ENCODE measurements at regions not wholly inside any gene's neighbourhood (a gene's known extent, or its start where the extent isn't known, plus 50 kb on each side); places are given as distances from the start of the nearest gene placed in this dataset.

- in situ Hi-C loops (cut with MboI) (no loop called here), intact Hi-C loops (cut with micrococcal nuclease; ENCODE audit: unreplicated experiment) (no loop called here)
- Histone ChIP-seq H2AFZ (ENCODE audit: control insufficient read depth, low read depth, low read length) (no peak overlapping the region), H3K27me3 (replicated peaks in 1 of 2; ENCODE audit: control insufficient read depth in 2 of 2, insufficient read depth in 2 of 2, low read length in 1 of 2) (peaks cover 2% of the 10 kb centered on the region in 2 experiments; a peak in 2 of 4 replicates), H3K27ac (ENCODE audit: control insufficient read depth, insufficient read depth) (no peak overlapping the region), H3K79me2 (ENCODE audit: control insufficient read depth, insufficient read depth, low read length) (no peaks in the 10 kb centered on the region), H4K20me1 (ENCODE audit: control insufficient read depth, insufficient read depth) (no peaks in the 10 kb centered on the region), H3K4me3 (no peak overlapping the region), H3K9ac (ENCODE audit: control insufficient read depth, insufficient read depth, low read length) (no peak overlapping the region), H3K4me2 (ENCODE audit: control insufficient read depth, insufficient read depth) (no peak overlapping the region), H3K9me3 (replicated peaks; ENCODE audit: control insufficient read depth, insufficient read depth, low read length) (no peaks in the 10 kb centered on the region), H3K4me1 (ENCODE audit: control insufficient read depth, insufficient read depth, low read length) (no peaks in the 10 kb centered on the region), H3K36me3 (ENCODE audit: control insufficient read depth in 2 of 2, insufficient read depth in 2 of 2, low read length in 1 of 2) (no peaks in the 10 kb centered on the region)
- no TSS peak for BruUV-seq (replicated peaks)
- ChIA-PET POLR2A (interaction anchor here (1.2 kb wide), 1 partner anchor 13 kb away, joined by 4 read pairs; no protein-coding TSS in a partner anchor), RAD21 (ENCODE audit: unreplicated experiment) (no interaction called here), SMC1A (ENCODE audit: uncharacterized antibody, unreplicated experiment) (no interaction called here), CTCF (no interaction called here)
- FAIRE-seq = no peak
- no peak for ATAC-seq
- 19% methylated on average over 4 of the region's 4 CpGs for WGBS (ENCODE audit: insufficient coverage, insufficient replicate concordance, low lambda C conversion rate, missing lambda C conversion rate)
- TF ChIP-seq SREBF2 (IDR thresholded peaks at IDR 0.05; ENCODE audit: low read length) (no peak), HSF1 (IDR thresholded peaks at IDR 0.05; ENCODE audit: low read depth, low read length) (no peak), ZNF622 (IDR thresholded peaks at IDR 0.05) (no peak), RFX5 (IDR thresholded peaks at IDR 0.05; ENCODE audit: low read depth, low read length) (no peak), CREB1 (IDR thresholded peaks at IDR 0.05; ENCODE audit: low read depth) (no peak), PML (IDR thresholded peaks at IDR 0.05; ENCODE audit: low read length) (no peak), ZNF217 (IDR thresholded peaks at IDR 0.05) (no peak), SRF (IDR thresholded peaks at IDR 0.05; ENCODE audit: low read depth in 2 of 2, low read length in 2 of 2) (no peak), MTA3 (IDR thresholded peaks at IDR 0.05; ENCODE audit: borderline replicate concordance, low read length) (no peak), ZBTB11 (CRISPR knock-in tag; IDR thresholded peaks at IDR 0.05) (no peak), TCF12 (IDR thresholded peaks at IDR 0.05; ENCODE audit: low read depth, low read length) (no peak), STAT3 (IDR thresholded peaks at IDR 0.05; ENCODE audit: low read depth, low read length) (no peak), TCF7 (IDR thresholded peaks at IDR 0.05; ENCODE audit: borderline replicate concordance) (no peak), IRF5 (IDR thresholded peaks at IDR 0.05; ENCODE audit: borderline replicate concordance) (no peak), EZH2 (IDR thresholded peaks at IDR 0.05; ENCODE audit: borderline replicate concordance, control insufficient read depth, low read depth, low read length) (no peak)
- no peak for DNase-seq (ENCODE audit: low read depth, low spot score)
Observed at GRCh38 chr11:109769858-109770257, 323.3 kb upstream of the ZC3H12C start.
